ENCODE measurements at regions not wholly inside any gene's neighbourhood (a gene's known extent, or its start where the extent isn't known, plus 50 kb on each side); places are given as distances from the start of the nearest gene placed in this dataset.
"Not testable (repeated sequence)": the region's sequence is repeated elsewhere in the genome, so short reads cannot be mapped to it uniquely, and the experiment has no call there.

DNA sequence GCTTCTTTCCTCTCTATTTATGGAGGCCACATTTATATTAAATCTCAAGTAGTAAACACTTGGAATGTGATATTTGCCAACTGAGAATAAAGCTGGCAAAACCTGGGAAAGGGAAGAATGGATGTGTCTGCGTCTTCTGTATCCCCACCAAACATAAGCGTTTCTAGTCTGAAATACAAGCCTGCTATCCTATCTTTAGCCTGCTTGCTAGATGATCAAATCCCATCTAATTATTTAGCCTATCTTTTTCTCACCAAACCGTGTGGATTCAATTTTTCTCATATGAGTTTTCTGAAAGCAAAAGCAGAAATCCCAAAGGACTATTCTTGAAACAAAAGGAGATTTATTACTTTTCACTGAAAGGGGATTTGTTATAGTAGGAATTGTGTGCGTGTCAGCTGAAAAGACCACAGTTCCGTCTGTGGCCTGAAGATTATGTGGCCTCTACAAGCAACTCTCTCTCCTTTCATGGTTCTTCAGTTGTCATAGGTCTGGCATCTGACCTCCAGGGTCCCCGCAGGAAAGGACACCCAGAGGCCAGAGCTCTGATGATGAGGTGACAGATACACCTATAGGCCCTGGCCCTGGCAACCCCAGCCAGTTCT lies 266.0 kb upstream of the MCTP2 start:
- intact Hi-C loops (cut with micrococcal nuclease) = no loop called here

DNA sequence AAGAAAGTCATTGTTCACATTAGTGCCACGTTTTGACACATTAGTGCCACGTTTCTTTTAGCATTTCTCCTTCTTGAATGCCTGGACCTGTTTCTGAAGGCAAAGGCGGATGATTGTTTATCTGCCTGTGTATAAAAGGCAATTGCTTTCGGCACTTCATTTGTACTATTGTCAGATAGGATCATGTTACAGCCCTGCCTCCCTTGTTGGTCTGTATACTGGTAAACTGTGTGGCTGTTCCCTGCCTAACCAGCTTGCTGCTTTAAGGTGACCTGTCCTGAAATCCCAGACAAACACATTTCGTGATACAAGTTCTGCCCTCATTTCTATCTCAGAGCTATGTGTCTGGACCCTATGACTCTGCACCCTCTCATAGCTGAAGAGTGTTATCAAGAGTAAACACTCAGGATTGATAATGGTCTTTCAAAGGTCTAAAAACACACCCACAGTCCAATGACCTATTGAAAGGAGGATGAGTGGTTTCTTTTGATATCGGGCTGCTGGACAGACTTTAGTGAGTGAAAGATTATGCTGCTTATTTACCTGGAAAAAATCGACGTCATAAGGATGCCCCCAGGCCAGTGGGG lies 276.3 kb upstream of the MCTP2 start:
- intact Hi-C loops (cut with micrococcal nuclease) = no loop called here

DNA sequence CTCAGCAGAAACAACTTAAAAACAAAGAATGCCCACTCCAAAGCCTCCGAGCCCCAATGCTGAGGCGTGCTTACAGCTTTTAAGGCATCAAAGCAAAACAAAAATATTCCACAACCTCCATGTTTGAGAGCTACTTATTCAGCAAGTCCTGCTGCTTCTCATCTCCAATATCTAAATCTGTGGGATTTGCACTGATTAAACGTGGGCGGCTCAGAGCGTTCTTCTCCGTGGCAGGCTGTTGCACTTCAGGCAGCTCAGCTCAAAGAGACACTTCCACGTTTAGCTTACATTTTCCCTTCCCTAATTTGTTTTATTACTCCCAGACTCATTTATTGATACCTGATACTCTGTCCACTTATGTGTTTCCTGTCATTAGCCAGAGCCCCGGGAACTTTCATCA lies 282.6 kb upstream of the MCTP2 start:
- intact Hi-C loops (cut with micrococcal nuclease) = no loop called here

DNA sequence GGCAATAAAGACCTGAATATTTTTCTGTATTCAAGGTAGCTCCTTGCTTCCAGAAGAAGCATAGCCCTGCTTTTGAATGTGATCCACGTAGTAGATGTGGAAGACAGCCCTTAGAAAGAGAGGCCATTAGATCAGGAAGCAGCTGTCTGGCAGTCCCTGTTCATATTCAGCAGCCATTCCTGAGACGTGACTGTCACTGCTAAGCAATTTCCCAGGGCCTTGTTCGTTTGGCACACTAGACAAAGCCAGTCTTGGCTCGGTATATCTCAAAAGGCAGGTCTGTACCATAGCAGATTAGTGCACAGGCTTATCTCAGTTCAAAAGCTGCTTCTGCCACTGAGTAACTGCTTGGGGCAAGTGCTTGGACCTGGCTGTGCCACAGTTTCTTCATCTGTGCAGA lies 287.8 kb upstream of the MCTP2 start:
- intact Hi-C loops (cut with micrococcal nuclease) = no loop called here

DNA sequence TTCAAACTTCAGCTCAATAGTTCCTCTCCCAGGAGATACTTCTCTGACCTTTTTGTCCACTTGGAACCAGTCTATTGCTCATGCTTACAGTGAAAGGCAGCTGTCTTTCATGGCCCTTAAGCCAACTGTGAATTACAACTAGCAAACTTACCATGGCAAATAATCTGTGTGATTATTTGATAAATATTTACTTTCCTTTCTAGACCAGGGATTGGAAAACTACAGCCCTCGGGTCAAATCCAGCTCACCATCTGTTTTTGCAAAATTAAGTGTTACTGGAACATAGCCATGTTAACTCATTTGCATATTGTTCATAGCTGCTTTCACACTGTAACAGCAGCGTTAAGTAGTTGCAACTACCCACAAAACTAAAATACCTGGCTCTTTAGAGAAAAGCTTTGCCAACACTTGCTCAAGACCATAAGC lies 289.1 kb upstream of the MCTP2 start:
- intact Hi-C loops (cut with micrococcal nuclease) = no loop called here

DNA sequence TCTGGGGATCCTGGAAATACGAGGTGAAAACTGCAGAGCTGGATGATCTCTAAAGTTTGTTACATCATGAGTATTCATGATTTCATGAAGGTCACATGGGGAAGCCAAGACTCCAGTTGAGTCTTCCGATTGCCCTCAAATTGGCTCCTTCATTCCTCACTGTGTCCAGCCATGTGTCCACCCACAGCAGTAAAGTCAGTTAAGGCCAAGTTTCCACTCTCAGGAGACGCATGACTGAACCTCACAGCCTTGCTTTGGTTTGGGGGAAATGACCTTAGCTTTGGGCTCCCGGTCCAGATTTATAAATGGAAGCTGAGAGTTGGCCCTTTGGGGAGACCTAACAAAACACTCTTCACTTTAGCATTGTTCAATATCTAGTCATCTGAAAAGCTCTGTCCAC lies 289.7 kb upstream of the MCTP2 start:
- intact Hi-C loops (cut with micrococcal nuclease) = no loop called here

DNA sequence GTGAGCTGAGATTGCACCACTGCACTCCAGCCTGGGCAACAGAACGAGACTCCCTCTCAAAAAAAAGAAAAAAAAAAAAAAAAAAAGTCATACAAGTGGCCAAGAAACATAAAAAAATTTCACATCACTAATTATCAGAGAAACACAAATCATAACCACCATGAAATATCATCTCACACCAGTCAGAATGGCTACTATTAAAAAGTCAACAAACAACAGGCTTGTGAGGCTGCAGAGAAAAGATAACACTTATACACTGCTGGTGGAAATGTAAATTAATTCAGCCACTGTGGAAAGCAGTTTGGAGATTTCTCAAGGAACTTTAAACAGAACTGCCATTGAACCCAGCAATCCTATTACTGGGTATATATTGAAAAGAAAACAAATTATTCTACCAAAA lies 291.1 kb upstream of the MCTP2 start:
- intact Hi-C loops (cut with micrococcal nuclease) = no loop called here

DNA sequence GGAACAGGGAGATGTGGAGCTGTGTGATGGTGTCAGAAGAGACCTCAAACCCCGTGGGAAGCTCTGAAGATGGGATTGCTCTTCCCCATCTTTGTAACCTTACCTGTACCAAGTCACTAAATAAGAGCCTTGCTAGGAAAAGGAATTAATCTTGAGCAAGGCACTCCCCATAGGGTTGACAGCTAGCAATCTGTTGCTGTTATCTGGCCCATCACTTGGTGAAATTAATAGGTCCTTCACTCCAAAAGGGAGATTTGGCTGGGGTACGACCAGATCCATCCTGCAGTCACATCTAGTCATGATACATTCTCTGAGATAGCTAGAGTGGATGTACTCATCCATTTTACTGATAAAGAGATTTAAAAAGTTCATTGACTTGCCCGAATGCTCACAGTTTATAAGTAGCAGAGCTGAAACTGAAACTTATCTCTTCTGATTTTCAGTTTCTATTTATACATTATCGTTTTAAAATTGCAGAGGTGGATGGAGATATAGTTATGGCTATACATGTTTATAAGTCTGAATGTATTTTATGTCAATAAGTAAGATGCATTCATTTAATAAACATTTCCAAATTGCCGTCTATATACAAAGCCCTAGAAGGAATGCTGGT lies 299.1 kb upstream of the MCTP2 start:
- intact Hi-C loops (cut with micrococcal nuclease) = no loop called here

DNA sequence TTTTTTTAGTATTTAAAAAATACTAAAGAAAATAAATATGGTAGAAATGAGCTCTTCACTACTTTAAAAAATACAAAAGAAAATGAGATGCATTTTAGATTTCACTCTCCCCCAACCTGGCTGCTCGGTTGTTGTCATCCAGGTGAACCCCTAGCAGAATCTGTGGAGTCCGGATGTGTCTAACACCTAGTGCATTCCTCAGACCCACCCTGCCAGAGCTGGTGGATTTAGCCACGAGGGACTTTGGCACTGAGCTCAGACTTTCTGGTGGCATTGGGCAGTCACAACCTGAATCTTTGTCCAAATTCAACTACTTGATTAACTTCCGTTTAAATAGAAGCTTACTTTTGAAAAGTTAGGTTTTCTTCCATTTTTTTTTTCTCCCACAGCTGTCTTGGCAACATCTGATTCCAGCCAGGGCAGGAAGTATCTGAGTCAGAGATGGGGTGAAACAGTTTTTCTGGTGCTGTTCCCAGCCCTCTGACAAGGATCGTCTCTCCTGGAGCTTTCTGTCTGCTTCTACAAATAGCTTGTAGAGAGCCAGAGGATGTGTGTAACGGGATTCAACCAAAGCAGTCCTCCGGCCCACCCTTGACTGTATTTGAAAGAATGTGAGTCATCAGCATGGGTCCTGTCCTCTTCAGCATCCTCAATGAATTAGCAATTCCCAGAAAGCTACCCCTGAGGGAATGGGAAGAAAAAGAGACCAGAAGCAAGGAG lies 301.8 kb upstream of the MCTP2 start:
- intact Hi-C loops (cut with micrococcal nuclease) = no loop called here

DNA sequence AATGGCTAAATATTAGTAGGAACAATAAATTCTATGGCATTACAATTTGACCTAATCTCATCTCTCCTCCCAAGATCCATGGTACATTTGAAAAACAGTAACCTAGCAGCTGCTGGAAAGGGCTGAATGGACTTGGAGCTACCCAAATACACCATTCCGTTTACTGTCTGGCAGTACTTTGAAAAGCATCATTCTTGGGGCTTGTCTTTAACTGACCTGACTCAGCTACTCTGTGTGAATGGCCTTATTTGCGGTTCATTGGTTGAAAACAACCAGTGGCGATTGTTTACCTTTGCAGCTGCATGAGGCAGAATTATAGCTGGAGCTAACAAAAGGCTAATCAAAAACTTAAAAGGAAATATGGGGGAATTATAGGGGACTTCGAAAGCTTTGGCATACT lies 311.2 kb upstream of the MCTP2 start:
- intact Hi-C loops (cut with micrococcal nuclease) = no loop called here

DNA sequence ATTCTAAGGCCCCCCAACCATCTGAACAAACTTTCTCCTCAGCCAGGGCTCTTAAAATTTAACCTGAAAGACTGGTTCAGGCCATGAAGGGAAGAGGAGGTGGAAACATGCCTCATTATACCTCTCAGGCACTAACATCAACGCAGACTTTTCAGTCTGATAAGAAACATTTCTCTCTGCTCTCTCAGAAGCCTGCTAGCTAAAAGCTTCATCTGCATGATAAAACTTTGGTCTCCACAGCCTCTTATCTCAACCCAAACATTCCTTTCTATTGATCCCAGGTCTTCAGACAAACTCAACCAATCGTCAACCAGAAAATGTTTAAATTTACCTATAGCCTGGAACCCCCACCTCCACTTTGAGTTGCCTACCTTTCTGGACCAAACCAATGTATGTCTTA lies 312.6 kb upstream of the MCTP2 start:
- intact Hi-C loops (cut with micrococcal nuclease) = not testable (repeated sequence)

DNA sequence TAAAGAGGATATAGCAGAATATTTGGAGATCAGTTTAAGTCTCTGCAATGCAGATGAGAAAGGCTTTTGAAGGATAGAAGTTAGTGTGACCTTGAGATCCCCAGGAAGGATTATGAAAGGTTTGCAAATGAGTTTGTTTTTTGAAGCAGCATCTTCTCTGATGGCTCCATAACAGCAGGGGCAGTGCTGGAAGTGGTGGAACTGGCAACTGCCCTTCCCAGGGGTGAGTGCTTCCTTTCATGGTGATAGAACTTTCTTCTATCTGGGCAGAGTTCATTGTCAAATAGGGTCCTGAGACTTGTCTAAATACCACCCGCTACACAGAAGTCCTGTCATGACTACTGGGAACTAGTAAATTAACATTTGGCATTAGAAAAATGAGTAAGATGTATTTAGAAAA lies 314.2 kb upstream of the MCTP2 start:
- intact Hi-C loops (cut with micrococcal nuclease) = no loop called here

DNA sequence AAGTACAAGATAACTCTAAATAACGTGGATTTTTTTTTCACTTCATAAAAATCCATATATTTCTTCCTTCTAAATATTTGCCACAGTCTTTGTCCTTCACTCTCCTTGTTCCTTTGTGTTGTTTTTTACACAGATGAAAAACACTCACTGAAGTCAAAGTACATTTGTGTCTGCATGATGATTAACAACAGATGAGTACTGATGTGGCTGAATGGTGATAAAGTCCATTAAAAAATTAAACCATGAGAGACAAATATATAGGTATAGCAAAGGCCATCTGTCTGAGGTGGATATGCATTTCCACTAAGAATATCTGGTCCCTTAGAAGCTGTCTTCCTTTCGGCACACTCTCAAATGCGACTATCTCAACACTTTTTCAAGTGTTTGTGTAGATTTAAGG lies 317.5 kb upstream of the MCTP2 start:
- intact Hi-C loops (cut with micrococcal nuclease) = no loop called here

DNA sequence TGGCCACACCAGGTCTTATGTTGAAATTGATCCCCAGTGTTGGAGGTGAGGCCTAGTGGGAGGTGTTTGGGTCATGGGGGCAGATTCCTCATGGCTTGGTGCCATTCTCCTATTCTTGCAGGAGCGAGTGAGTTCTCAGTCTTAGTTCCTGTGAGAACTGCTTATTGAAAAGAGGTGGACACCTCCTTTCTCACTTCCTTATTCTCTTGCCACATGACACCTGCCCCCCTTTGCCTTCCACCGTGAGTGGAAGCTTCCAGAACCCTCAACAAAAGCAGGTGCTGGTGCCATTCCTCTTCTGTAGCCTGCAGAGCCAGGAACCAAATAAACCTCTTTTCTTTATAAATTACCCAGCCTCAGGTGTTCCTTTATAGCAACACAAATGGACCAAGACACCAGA lies 318.1 kb upstream of the MCTP2 start:
- intact Hi-C loops (cut with micrococcal nuclease) = no loop called here

DNA sequence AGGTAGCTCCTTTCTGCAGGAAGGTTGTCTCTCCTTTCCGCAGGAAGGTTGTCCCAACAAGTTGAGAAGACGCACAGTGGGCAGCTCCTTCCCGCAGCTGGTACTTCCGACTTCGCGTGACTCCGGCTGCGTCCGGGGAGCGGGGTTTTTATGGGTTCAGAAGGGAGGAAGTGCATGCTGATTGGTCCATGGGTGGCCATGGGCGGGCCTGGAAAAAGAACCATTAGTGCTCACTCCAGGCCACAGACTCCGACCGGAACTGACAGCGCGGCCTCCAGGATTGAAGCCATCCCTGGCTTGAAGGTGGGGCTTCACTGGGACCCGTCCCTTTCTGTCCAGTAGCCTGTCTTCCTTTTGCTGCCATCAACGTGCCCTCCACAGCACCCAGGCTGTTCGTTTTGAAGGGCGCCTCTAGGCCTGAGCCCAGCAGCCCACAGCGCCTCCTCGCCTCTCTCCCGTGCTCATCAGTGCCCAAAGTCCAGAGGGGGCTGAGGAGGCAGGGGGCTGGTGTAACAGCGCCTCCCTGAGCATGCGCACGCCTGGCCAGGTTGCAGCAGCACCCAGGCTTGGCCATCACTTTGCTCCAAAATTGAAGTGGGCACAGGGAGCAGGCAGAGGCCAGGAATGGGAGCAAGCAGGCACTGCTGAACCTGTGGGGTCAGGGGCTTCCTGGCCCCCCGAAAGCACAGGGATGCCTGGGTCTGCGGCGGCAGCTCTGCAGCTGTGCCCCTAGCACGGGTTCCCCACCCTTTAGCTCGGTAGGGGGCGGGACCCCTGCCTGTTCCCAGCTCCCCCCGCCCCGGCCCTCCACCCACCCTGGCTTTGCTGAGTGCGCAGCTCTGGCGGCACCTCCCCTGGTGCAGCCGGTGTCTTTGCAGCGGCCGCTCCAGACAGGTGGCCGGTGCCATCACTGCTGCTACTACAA lies 330.6 kb upstream of the MCTP2 start:
- intact Hi-C loops (cut with micrococcal nuclease) = no loop called here

DNA sequence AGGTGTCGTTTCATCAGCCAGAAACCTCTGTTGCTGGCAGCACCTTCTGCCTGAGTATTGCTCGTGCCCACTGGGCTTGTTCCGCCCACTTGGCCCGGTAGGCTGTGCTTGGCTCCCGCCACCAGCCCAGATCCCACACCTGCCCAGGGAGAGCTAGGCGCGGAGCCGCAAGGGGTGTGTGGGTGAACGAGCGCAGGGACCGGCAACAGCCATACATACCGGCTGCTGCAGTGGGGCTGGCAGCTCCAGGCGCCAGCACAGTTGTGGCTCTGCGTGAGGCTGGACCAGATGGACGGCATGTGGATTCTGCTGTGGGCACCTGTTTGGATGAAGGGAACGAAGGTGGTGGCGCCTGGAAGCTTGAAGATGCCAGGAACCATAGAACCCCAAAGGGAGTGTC lies 331.5 kb upstream of the MCTP2 start:
- intact Hi-C loops (cut with micrococcal nuclease) = no loop called here

DNA sequence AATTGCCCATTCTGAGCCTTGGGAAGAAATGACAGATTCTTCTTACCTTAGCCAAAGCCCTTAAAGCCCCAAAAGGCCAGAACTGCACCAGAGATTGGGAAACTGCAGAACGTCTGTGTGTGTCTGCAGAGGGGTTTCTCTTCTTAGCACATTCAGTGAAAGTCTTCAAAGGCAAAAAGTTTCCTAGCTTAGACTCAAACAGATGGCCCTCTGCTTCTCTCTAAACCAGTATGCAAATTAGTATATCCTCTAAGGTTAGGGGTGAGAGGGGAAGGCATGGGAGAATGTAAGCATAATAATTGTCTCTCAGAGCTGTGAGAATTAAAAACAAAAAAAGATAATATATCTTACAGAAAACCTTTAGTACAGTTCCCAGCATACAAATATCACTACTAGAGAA lies 334.0 kb upstream of the MCTP2 start:
- intact Hi-C loops (cut with micrococcal nuclease) = no loop called here

DNA sequence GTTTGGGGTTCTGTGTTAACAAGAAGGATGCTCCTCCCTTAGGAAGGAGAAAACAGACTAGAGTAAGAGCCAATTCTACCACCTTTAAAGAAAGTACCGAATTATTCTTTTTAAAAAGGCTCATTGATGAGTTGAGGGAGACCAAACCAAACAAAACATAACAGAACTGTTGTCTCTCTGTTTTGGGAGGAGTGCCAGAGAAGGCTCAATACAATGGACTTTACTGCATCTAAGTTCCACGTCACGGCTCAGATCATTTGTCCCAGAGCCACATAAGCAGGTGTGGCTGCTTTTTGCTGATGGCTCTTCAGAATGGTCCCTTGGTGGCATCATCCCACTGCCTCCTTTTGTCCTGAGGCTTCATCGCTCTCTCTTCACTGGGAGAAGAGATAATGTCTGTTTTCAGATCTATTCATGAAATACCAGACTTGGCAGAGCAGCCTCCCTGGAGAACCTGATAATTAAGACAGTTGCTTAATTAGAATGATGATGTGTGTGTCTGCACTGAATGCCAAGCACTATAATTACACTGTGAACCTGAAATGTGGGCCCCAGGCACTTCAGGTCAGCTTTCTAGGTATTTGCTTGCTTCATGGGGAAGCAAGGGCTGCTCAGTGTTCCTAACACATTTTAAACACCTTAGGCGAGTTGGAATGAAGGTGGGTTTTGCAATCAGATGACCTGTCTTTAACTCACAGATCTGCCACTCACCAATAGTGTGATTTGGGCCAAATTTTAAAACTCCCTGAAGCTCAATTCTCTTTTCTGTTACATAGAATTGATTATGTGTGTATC lies 335.2 kb upstream of the MCTP2 start:
- intact Hi-C loops (cut with micrococcal nuclease) = no loop called here

DNA sequence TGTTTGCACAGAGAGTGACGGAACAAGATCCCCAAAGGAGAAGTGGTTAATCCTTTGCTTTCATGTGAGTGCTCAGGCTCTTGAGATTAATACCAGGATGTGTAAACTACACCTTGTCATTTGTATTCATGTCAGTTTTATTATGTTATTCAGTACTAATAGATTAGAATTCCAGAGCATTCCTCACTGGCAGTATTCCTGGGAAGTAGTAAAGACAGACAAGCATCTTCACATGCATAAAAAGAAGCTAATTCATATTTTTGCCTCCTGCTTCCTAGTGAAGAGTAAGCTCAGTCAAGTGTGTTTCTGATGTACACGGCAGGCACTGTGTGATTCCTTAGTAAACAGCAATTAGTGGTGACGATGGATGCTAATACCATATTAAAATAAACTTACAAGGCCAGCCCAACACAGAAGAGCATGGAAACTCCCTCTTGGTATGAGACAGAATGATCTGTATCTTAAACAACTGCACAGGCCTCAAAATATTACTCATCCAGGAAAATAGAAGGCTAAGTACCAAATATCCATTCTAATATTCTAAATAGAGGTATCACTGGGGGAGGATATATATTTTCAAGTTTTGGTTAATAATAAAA lies 336.8 kb upstream of the MCTP2 start:
- intact Hi-C loops (cut with micrococcal nuclease) = no loop called here

DNA sequence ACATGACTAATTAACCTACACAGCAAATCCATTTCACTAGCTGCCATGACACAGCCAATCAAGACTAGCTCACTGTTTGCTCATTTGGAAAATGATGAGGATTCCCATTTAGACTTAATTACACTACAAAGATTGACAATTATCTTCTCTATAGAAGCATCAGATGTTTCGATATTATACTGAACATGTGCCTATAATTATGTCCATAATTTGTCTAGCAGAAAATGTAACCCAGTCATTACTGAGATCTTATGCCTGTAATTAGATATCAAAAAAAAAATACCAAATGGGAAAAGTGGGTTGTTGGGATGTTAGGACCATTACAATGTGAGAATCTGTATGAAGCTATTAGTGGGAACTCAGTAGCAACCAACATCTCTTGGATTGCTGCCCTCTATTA lies 344.2 kb upstream of the MCTP2 start:
- intact Hi-C loops (cut with micrococcal nuclease) = no loop called here
